GM10266 (cell line): ENCODE measurements at regions not wholly inside any gene's neighbourhood (a gene's known extent, or its start where the extent isn't known, plus 50 kb on each side); places are given as distances from the start of the nearest gene placed in this dataset.

Experiments used
- DNase-seq: peaks from one replicate; pipeline ENCODE4 v3.0.0; 2012; ENCODE audit errors: extremely low spot score
- TF ChIP-seq, protein P1 (sequence below): IDR thresholded peaks from 2 replicates; pipeline ENCODE4 v1.5.1; 2012; ENCODE audit warnings: mild to moderate bottlenecking, low read depth; ENCODE audit not compliant: control insufficient read depth, insufficient read depth; ENCODE audit errors: missing control alignments

GRCh38 chr10:91705948-91706670, 73.2 kb upstream of the PPP1R3C start:
- DNase-seq, result no peak

DNA sequence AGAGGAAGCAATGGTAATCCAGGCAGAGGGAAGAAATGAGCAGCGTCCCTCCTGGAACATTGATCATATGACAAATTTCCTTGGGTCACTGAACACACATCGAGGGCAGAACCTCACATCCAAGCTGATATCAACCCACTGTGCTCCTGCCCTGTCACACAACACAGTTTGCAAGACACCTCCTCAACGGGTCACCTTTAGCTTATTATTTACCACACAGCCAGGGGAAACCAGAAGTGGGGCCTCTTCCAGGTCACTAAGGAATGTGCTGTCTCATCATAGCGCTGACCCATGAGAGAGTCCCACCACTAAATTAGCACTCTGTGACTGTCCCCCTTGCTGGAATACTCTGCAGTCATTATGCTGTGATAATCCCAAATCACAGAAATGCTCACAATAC, 69.7 kb upstream of the PPP1R3C start:
- DNase-seq, result no peak
- TF ChIP-seq, protein P1, sequence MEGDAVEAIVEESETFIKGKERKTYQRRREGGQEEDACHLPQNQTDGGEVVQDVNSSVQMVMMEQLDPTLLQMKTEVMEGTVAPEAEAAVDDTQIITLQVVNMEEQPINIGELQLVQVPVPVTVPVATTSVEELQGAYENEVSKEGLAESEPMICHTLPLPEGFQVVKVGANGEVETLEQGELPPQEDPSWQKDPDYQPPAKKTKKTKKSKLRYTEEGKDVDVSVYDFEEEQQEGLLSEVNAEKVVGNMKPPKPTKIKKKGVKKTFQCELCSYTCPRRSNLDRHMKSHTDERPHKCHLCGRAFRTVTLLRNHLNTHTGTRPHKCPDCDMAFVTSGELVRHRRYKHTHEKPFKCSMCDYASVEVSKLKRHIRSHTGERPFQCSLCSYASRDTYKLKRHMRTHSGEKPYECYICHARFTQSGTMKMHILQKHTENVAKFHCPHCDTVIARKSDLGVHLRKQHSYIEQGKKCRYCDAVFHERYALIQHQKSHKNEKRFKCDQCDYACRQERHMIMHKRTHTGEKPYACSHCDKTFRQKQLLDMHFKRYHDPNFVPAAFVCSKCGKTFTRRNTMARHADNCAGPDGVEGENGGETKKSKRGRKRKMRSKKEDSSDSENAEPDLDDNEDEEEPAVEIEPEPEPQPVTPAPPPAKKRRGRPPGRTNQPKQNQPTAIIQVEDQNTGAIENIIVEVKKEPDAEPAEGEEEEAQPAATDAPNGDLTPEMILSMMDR, result no peak

More at GRCh38 chr10:91705948-91706670, 73.2 kb upstream of the PPP1R3C start:
- TF ChIP-seq, protein P1, result no peak

GRCh38 chr10:91700788-91701444, 68.0 kb upstream of the PPP1R3C start:
- TF ChIP-seq, protein P1, result no peak
- no peak for DNase-seq

DNA sequence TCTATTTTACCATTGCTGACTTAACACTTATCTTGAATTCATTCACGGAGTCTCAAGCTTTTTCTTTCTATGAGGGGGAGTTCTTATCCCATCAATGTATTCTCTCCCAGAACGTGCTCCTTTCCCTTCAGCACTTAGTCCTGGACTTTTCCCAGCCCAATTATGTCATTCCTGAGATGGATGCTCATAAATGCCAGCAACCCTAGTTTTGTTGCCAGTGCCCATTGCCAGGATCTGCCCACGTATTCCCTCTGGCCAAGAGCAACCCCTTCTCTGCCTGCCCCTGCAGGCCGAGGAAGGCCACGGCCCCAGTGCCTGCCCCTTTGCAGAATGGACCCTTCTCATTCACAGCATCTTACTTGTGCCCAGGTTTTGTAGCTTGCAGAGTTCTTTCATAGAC, 67.4 kb upstream of the PPP1R3C start:
- TF ChIP-seq, protein P1, result no peak

GRCh38 chr10:91698258-91698657, 65.4 kb upstream of the PPP1R3C start:
- TF ChIP-seq, protein P1, result no peak
- no peak for DNase-seq

More for the DNA sequence above, 67.4 kb upstream of the PPP1R3C start:
- DNase-seq, result no peak

DNA sequence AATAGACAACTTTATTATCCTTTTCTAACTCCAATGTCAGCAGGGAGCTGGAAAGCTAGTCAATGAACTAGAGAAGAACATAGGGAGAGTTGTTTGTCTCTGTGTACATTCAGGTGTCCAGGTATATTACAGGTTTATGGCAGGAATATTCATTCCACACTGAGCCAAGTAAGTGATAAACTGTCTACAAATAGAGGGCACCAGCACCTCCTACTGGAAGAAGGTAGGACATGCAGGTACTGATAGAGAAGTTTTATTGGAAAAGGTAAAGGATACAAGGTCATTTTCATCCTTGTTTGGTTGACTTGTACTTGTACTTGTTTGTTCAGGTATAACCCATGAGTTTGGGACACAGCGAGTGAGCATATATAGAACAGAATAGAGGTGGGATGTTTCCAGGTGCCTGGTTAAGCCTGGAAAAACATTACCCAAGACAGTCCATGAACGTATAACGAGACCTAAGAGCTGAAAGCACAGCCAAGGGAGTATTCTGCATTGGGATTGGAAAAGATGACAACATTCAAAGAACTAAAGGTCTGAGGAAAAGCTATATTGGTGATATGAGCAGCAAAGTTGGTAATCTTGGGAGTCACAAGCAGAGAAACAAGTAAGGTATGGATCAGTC, 61.4 kb upstream of the PPP1R3C start:
- peak; percentile 22 for DNase-seq
- TF ChIP-seq, protein P1, result peak; percentile 59

GRCh38 chr10:91691981-91692380, 59.1 kb upstream of the PPP1R3C start:
- TF ChIP-seq, protein P1, result no peak
- no peak for DNase-seq
